Fibroblast of lung (primary cell): ENCODE measurements at regions not wholly inside any gene's neighbourhood (a gene's known extent, or its start where the extent isn't known, plus 50 kb on each side); places are given as distances from the start of the nearest gene placed in this dataset.

Source experiments
- DNase-seq, 2 donors: peaks; one replicate each; pipeline versions ENCODE4 v3.0.0 to v3.0.0-alpha.2; 2010; ENCODE audit warnings: low read depth in 2 of 2
- H2AFZ ChIP-seq: 2 replicates; pipeline ENCODE4 v1.5.1; 2012; ENCODE audit warnings: low read length, control low read depth, inconsistent platforms
- H3K27ac ChIP-seq: 2 replicates; pipeline ENCODE4 v1.5.1; 2011; ENCODE audit warnings: low read length, control low read depth; ENCODE audit not compliant: insufficient read depth
- H3K27me3 ChIP-seq: 2 replicates; pipeline ENCODE4 v1.5.1; 2011; ENCODE audit warnings: mild to moderate bottlenecking, low read length; ENCODE audit not compliant: control insufficient read depth, insufficient read depth
- H3K36me3 ChIP-seq: 2 replicates; pipeline ENCODE4 v1.5.1; 2011; ENCODE audit warnings: low read length; ENCODE audit not compliant: control insufficient read depth, insufficient read depth
- H3K4me1 ChIP-seq: 2 replicates; pipeline ENCODE4 v1.5.1; 2011; ENCODE audit warnings: low read length; ENCODE audit not compliant: control insufficient read depth, insufficient read depth; ENCODE audit errors: extremely low read depth
- H3K4me2 ChIP-seq: 2 replicates; pipeline ENCODE4 v1.5.1; 2011; ENCODE audit warnings: low read length, control low read depth; ENCODE audit not compliant: insufficient read depth; ENCODE audit errors: extremely low read depth
- H3K4me3 ChIP-seq, 4 experiments: fragments of 200-600 bp in 1 of 4; sonication (generic) in 1 of 4; replicated peaks in 1 of 4; 2 replicates each; pipeline ENCODE4 v1.5.1; 2011 to 2016; ENCODE audit warnings: low read length in 4 of 4, low read depth in 3 of 4, mild to moderate bottlenecking in 3 of 4, control low read depth in 2 of 4, inconsistent platforms in 1 of 4, mixed read lengths in 1 of 4; ENCODE audit not compliant: insufficient read depth in 1 of 4; ENCODE audit errors: control extremely low read depth in 1 of 4
- H3K79me2 ChIP-seq: 2 replicates; pipeline ENCODE4 v1.5.1; 2012; ENCODE audit warnings: mild to moderate bottlenecking, low read length, inconsistent platforms; ENCODE audit not compliant: control insufficient read depth, insufficient read depth
- H3K9ac ChIP-seq: 2 replicates; pipeline ENCODE4 v1.5.1; 2011; ENCODE audit warnings: mild to moderate bottlenecking, low read length, control low read depth; ENCODE audit not compliant: insufficient read depth
- H3K9me3 ChIP-seq: 2 replicates; pipeline ENCODE4 v1.5.1; 2012; ENCODE audit warnings: low read depth, low read length; ENCODE audit not compliant: control insufficient read depth, insufficient read depth
- H4K20me1 ChIP-seq: 2 replicates; pipeline ENCODE4 v1.5.1; 2011; ENCODE audit warnings: low read length; ENCODE audit not compliant: control insufficient read depth, insufficient read depth; ENCODE audit errors: extremely low read depth
- EZH2 ChIP-seq: IDR thresholded peaks from 2 replicates; pipeline ENCODE4 v1.5.1; 2012; ENCODE audit warnings: low read length, control low read depth, mild to moderate bottlenecking; ENCODE audit errors: missing control alignments
- TF ChIP-seq, protein P1 (sequence below), 2 donors: IDR thresholded peaks in 1 of 2; conservative IDR thresholded peaks in 1 of 2; 1 replicate in 1 of 2; 2 replicates in 1 of 2; pipeline ENCODE4 v1.5.1; 2011 to 2012; ENCODE audit warnings: low read length in 2 of 2, control low read depth in 1 of 2, inconsistent platforms in 1 of 2, low read depth in 1 of 2, mild to moderate bottlenecking in 1 of 2

DNA sequence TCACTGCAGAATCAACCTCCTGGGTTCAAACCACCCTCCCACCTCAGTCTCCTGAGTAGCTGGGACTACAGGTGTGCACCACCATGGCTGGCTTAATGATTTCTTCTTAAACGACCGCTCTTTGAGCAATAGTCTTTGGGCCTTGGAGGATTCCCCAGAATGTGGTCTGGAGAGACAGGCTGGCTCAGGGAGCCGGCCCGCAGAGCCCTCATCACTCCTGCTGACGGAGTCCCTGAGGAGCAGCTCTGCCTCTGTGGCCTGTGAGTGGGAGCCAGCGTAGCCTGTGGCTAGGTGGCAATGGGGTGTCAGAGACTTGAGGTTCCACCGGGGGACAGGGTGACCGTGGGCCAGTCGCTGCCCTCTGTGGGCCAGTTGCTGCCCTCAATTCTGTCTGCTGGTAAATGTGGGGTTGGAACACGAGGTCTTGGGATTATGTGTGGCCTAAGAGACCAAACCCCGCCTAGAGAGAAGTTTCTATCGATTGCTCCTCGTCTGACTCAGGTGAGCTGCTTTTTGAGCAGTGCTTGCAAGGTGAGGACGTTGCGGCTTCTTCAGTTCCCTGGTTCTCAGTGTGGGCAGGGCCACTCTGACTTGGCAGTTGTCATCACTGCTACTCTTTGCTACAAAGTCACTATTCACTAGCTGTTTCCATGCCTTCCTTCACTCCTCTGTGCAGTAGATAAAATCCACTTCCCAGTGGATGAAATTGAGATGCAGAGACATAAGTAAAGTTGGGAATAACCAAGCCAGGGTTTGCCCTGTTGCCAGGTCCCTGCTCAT lies 124.8 kb upstream of the NECTIN1 start:
- Histone ChIP-seq H3K27ac (no peak overlapping the region), H3K9ac (no peak overlapping the region), H4K20me1 (no peaks in the 10 kb centered on the region), H3K79me2 (no peaks in the 10 kb centered on the region), H3K27me3 (peaks cover 6% of the 10 kb centered on the region), H3K4me1 (no peaks in the 10 kb centered on the region), H3K9me3 (no peaks in the 10 kb centered on the region), H3K36me3 (no peaks in the 10 kb centered on the region), H2AFZ (no peak overlapping the region), H3K4me2 (no peak overlapping the region), H3K4me3 (no peak overlapping the region)
- no peak for DNase-seq
- TF ChIP-seq, protein P1, sequence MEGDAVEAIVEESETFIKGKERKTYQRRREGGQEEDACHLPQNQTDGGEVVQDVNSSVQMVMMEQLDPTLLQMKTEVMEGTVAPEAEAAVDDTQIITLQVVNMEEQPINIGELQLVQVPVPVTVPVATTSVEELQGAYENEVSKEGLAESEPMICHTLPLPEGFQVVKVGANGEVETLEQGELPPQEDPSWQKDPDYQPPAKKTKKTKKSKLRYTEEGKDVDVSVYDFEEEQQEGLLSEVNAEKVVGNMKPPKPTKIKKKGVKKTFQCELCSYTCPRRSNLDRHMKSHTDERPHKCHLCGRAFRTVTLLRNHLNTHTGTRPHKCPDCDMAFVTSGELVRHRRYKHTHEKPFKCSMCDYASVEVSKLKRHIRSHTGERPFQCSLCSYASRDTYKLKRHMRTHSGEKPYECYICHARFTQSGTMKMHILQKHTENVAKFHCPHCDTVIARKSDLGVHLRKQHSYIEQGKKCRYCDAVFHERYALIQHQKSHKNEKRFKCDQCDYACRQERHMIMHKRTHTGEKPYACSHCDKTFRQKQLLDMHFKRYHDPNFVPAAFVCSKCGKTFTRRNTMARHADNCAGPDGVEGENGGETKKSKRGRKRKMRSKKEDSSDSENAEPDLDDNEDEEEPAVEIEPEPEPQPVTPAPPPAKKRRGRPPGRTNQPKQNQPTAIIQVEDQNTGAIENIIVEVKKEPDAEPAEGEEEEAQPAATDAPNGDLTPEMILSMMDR (conservative IDR thresholded peaks at IDR 0.05 in 1 of 2, IDR thresholded peaks at IDR 0.05 in 1 of 2; ENCODE audit: low read depth in 1 of 2, low read length in 2 of 2), result no peak
- TF ChIP-seq EZH2, result no peak

GRCh38 chr11:119852741-119853140 lies 123.7 kb upstream of the NECTIN1 start:
- Histone ChIP-seq H2AFZ (no peak overlapping the region), H3K9ac (no peak overlapping the region), H3K4me3 (no peak overlapping the region), H3K27me3 (peaks cover 3% of the 10 kb centered on the region), H3K9me3 (no peaks in the 10 kb centered on the region), H3K36me3 (no peaks in the 10 kb centered on the region), H3K4me1 (no peaks in the 10 kb centered on the region), H3K79me2 (no peaks in the 10 kb centered on the region), H3K4me2 (no peak overlapping the region), H3K27ac (no peak overlapping the region), H4K20me1 (no peaks in the 10 kb centered on the region)
- TF ChIP-seq EZH2, result no peak
- TF ChIP-seq, protein P1 (conservative IDR thresholded peaks at IDR 0.05 in 1 of 2, IDR thresholded peaks at IDR 0.05 in 1 of 2; ENCODE audit: low read depth in 1 of 2, low read length in 2 of 2), result no peak
- DNase-seq, result no peak

GRCh38 chr11:119850822-119851409 lies 121.9 kb upstream of the NECTIN1 start:
- no peaks in the 10 kb centered on the region for H3K27me3 ChIP-seq
- no peak for TF ChIP-seq EZH2
- TF ChIP-seq, protein P1 (conservative IDR thresholded peaks at IDR 0.05 in 1 of 2, IDR thresholded peaks at IDR 0.05 in 1 of 2; ENCODE audit: low read depth in 1 of 2, low read length in 2 of 2), result no peak

More at GRCh38 chr11:119850822-119851409, 121.9 kb upstream of the NECTIN1 start:
- no peaks in the 10 kb centered on the region for H3K4me1 ChIP-seq
- H3K4me2 ChIP-seq, result no peak overlapping the region
- no peak overlapping the region for H3K27ac ChIP-seq
- no peaks in the 10 kb centered on the region for H3K79me2 ChIP-seq
- no peaks in the 10 kb centered on the region for H3K9me3 ChIP-seq
- H3K4me3 ChIP-seq, result no peak overlapping the region
- H4K20me1 ChIP-seq, result no peaks in the 10 kb centered on the region
- no peak overlapping the region for H3K9ac ChIP-seq
- no peak overlapping the region for H2AFZ ChIP-seq
- no peaks in the 10 kb centered on the region for H3K36me3 ChIP-seq
- DNase-seq, result no peak
